Limb (tissue), 2 donors: ENCODE measurements at regions not wholly inside any gene's neighbourhood (a gene's known extent, or its start where the extent isn't known, plus 50 kb on each side); places are given as distances from the start of the nearest gene placed in this dataset.

ENCODE experiments used
- DNase-seq, 2 donors: peaks; one replicate each; pipeline ENCODE4 v3.0.0-alpha.2; 2016; ENCODE audit errors: extremely low spot score in 2 of 2

DNA sequence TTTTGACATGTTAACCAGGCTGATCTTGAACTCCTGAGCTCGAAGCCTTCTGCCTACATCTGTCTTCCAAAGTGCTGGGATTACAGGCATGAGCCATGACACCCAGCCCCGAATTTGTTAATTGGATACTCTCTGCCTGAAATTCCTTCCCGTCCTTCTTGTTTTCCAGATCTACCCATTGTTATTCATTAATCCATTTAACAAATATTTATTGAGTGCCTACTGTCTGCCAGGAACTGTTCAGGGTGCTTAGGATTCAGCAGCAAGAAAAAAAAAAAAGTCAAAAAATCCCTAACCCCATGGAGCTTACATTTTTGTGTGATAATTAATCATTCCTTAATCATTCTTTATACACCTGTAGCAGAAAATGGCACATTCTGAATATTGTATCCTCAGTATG, 206.8 kb upstream of the FOXD3 start:
- no peak for DNase-seq

DNA sequence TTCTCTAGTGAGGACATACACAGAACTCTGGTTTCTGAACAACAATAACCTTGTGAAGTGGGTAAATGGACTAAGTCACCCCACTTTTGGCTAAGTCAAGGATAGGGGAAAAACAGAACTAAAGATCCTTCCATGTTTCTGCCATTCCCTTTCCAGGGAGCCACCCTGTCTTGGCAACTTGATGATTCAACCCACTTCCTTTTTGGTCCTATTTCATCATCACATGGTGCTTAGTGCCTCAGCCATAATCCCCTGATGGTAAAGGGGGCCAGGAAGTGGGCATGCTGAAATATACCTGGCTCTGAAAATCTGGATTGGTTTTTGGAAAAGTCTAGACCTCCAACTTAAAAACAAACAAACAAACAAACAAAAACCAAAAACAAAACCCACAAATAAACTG, 206.4 kb upstream of the FOXD3 start:
- no peak for DNase-seq

DNA sequence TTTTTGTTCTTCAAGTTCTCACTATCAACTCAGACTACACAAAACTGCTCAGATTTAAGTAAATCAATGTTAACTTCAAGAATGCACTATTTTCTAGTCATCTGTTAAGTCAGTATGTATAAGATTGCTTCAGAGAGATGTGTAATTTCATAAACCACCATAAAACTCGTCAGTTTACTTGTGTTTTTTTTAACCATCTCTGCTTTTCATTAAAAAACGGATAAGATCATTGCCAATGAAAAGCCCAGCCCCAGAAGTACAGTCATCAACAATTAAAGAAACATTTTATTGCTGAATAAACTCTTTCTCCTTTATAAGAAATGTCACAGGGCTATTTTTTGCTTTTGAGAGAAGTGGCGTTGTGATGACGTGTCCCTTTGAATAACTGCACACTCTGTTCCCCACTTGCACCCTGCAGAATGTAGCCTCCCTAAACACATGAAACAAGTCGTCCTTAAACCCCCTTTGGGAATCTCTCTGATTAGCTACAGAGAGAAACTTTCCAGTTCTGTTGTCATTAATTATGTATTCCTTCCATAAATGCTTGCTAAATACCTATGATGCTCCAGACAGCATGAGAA, 202.7 kb upstream of the FOXD3 start:
- DNase-seq = no peak

DNA sequence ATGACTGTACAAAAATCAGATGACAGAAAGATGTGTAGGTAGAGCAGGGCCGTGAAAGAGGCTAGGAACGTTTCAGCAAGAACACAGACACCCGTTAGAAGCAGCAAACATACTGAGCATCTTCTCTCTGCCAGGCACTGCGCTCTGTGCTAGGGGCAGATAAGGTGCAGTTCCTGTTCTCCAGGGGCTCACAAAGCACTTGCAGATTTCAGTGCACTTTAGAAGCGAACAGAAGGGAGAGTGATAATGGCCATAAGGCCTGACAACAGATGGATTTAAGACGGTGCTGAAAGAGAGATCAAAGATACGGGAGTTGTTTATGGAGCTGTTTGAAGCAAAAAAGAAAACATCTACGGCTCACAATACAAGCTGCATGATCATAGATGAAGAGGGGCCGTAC, 200.3 kb upstream of the FOXD3 start:
- no peak for DNase-seq

DNA sequence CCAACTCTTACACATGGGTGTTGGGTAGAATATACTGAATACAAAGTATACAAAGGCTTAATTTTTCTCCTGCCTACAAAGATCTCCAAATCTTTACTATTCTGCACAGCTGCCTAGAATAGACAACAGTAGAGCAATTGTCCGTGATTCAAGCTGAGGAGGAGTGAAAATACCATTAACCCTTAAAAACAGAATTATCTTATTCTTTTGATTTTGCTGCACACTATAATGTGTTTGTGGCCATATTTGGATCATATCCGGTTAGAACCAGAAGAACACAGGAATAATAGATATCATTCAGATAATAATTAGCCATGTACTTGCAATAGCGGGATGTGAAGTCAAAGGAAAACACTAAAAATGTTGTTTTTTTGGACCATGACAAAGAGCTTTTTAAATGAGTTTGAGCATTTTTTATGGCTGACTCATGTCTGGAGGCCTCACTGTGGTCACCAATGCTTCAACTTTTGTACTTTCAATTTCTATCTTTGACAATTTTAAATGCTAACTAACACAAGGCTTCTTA, 197.6 kb upstream of the FOXD3 start:
- DNase-seq = no peak

DNA sequence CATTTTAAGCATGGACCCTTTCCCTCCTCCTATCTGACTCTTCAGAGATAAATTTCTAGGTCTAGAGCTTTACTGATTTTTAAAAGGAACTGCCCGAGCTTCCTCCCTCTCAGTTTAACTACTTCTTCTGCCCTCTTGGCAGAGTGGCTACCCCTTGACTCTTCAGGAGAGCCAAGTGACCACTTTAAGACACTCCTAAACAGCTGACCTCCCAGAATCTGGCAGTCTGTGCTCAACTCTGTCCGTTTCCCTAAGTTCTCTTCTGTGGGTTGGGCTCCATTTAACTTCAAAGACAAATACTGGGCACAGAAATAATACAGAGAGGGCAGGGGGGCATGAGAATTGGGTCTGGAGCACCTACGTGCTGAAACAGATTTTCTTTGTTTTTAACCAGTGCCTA, 196.3 kb upstream of the FOXD3 start:
- DNase-seq = no peak

DNA sequence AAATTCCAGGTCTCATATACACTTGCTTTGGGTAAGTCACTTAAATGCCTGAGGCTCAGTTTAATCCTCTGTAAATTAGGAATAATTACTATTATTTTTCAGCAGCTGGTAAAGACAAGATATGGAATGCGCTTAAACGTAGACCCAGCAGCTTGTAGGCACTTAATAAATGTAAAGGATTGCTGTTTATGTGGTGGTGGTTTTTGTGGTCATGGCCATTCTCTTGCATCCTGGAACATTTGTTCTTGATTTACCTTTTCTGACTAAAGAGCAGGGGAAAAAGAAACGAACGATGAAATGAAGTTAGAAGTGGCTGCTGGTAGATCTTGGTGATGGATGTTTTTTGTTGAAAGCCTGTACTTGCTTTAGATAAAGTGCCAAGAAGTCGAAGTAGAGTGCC, 195.0 kb upstream of the FOXD3 start:
- no peak for DNase-seq

DNA sequence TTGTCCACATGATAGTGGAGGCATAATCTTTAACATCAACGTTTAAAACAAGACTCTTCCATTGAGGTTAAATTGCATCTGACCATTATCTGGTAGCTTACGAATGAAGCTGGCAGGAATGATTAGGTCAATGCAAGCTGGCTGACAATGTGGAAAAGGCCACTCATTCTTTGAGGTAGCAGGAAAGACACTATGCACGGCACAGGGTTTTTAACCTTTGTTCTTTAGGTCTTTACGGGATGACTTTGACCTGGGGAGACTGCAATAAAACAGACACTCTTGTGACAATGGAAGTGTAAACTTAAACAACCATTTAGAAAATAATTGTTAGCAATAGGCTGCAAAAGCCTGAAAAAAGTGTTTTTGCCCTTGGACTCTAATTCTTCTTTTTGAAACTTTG, 193.8 kb upstream of the FOXD3 start:
- DNase-seq = no peak

DNA sequence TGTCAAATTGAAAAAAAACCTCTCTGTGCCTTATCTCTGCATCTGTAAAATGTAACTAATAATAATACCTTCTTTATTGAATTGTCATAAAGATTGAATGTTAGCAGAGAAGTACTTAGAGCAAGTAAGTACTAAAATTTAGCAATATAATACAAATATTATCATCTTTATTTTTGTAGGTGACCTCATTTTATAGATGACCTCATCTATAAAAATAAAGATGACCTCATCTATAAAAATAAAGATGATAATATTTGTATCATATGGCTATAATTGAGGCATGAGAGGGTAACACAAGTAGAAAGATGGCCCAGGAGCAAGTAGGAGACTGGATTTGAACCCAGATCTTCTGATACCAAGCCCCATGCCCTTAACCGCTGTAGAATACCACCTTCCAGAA, 193.2 kb upstream of the FOXD3 start:
- DNase-seq = no peak

DNA sequence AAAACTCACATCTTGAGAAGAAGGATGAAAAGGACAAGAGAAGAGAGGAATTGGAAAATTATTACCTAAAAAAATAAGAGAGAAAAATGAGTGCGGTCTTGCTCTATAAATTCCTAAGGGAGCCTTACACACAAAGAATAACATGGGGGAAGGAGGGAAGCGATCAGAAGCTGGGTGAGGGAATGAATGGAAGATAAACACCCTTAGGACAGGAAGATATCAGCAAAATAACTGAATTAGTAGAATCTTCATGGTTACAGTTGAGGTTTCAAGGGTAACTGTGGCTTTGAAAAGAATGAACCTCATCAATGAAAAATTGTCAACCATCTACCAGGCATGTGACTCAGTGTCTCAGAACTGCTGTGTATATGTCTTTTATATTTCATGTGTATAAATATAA, 192.5 kb upstream of the FOXD3 start:
- DNase-seq = no peak

DNA sequence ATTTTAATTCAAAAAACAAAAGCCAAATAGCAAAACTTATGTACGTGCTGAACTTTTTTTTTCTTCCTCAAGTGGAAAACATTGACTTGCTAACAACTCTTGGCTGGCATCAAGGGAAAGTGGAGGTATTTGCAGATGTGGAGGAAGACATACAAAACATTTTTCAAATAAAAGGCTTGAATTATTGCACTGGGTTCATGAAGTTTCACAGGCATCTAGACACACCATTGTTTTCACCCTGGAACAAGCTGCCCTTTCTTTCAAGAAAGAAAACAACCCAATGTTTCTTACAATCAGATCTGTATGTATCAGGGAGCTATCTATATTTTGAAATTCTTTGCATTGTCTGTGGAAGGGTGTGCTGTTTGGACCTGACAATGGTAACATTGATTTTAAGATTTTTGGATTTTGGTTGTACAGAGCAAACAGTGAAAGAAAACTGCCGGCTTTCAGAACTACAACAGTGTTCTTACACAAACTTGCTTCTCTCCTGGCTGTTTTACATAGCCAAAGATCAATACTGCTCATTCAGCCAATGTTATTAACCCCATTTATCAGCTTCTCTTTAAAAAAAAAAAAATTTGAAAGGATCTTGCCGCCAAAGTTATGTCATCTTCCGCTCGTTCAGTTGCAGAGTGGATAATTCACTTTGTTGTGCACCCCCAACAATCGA, 187.7 kb upstream of the FOXD3 start:
- DNase-seq = no peak

DNA sequence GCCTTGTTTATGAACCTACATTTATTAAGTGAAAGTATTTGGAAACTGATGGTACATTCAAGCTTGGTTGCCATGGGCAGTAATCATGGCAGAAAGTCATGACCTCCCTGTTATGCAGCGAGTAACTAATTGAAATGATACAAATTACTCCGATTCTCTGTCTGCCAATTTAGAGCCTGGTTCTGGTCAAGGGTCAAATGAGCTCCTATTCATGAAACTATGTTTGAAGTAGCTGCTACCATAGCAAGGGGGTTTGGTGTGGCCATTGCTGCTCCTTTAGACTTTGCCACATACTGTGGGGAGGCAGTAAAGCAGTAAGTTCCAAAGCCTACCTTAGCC, 187.2 kb upstream of the FOXD3 start:
- no peak for DNase-seq

DNA sequence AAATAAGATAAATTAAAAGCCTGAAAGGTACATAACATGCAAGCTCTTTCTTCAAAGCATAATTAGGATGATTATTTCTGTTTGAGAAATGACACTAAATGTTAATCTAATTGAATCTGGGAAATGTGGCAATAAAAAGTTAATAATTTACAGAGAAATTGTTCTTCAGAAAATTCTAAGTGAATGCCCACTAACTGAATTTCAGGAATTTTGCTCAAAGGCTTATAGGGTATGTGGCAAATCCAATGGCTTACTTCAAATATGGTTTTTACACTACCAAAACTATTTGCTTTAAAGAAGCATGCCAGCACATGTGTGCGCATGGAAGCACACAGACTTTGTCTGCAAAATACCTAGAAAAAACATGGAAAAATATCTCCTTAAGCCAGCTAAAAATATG, 186.6 kb upstream of the FOXD3 start:
- no peak for DNase-seq

DNA sequence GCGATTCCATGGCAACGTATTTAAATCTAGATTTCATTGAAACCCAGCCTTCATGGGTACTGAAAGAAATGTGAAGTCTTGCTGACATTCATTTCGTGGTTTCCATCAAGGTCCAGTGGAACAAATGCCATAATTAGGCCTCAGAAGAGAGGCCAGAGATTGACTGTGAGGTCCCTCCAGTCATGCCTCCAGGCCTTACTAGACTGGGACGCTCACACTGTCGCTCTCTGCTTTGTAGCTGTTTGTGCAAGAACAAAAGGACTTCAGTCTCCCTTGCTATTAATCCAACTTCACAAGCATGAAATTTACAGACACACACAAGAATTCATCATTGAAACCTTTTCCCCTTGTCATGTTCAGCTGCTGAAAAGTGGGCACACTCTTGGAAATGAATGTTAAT, 180.4 kb upstream of the FOXD3 start:
- no peak for DNase-seq

DNA sequence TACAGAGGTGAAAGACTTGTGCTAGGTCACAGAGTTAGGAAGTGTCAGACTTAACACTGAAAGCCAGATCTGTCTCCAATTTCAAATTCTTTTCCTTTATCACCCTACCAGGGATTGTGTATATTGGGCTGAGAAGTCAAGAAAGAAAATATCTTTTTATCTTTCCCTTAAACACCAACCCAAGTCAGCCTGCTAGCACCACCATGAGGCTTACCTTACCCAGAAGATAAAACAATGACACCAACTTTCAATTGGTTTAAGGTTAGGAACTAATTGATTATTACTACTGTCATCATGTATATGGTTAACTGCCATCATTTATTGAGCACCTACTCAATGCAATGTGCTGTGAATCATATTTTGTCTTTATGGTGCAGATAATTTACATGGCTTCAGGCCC, 178.9 kb upstream of the FOXD3 start:
- DNase-seq = no peak

DNA sequence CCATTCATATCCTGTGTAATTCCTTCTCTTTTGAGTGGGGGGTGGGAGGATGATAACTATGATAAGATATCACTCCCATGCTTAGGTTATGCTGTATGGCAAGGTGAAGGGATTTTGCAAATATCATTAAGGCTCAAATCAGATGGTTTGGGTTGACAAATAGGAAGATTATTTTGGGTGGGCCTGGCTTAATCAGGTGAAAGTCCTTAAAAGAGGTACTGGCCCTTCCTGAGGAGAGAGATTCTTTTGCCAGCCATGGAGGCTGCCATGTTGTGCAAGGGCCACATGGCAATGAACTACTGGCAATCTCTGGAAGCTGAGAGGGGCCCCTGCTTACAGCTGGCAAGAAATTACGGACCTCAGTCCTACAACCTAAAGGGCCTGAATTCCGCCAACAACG, 174.6 kb upstream of the FOXD3 start:
- DNase-seq = no peak

DNA sequence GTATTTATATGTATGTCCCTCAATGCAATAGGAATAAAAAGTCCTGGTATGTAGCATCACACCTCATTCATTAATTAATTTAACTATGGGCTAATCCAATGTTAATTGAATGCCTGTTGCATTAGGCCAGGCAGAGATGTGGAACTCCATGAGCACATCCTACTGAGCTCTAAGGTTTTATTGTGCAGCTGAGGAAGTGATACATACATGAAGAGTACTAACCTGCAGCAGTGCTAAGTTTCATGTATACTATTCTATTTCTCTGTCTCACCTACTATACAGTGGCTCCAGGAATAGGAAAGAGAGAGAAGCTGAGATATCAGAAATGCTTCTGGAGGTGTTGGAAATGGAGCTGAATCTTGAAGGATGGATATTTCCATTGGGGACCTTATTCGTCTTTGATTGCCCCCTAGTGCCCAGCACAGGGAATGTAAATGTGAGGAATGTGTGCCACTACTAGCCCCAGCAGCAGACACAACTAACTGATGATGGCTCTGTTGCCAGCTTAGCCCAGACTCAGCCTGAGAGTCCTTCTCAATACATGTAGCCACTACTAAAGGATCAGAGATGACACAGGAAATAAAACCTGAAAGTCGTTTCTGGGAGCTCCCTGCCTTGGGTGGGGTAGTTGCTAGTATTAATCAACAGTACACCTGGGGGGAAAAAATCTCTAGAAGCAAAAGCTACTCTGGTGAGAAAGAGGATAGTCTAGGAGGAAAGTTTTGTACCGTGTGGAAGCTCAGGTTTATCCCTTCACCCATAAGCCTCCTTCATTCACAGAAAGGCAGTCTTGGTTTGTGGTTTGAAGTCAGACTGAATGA, 173.3 kb upstream of the FOXD3 start:
- DNase-seq = no peak

DNA sequence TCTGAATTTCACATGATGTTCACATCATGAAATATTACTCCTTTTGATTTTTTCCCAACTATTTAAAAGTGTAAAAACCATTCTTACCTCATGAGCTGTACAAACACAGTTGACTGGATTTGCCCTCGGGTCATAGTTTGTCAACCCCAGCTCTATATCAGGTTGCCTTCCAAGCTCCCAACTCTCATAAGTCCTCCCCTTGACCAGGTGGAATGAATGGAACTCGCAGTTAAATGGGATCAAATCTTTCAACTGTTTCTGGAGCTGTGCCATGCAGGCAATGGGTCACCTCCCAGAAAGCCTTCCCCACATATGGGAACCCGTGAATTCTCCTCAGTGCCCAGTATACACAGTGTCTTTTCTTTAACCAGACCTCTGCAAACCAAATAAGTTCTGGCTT, 169.8 kb upstream of the FOXD3 start:
- DNase-seq = no peak

DNA sequence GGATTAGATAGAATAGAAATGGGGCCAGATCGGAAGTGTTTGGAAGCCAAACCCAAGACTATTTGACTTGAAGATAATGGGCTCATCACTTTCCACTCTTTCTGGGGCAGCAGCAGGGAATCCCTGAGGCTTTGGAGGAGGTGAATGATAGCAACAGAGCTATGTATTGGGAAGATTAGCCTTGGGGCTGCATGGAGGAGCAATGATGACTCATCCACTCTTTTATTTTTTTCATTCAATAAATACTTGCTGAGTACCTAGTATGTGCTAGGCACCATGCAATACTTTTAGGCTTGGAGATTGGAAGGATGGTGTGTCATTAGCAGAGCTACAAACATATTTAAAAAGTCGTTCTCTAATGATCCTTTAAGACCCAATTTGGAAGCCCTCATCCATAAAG, 166.9 kb upstream of the FOXD3 start:
- DNase-seq = no peak

DNA sequence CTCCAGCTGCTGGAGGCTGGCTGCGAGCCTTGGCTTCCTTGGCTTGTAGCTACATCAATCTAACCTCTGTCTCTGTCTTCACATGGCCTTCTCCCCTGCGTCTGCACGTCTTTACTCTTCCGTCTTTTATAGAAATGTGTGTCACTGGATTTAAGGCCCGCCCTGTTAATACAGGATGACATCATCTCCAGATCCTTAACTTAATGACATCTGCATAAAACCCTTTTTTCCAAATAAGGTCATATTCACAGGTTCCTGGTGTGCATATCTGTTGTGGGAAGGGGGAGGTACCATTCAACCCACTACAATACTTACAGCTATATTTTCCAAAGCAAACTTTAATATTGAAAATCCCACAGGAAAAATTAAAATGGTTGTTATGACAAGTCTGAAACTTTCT, 165.3 kb upstream of the FOXD3 start:
- DNase-seq = no peak

DNA sequence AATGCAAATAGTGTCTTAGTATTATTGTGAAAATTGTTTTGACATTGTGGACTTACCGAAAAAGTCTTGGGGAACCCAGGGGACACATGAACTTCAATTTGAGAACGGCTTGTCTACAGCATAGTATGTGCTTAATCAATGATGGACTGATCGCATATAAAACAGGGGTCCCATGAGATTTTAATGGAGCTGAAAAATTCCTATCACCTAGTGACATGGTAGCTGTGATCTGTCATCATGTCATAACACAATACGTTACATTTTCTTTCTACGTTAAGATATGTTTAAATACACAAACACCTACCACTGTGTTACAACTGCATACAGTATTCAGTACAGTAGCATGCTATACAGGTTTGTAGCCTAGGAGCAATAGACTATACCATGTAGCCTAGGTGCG, 153.3 kb upstream of the FOXD3 start:
- DNase-seq = no peak

DNA sequence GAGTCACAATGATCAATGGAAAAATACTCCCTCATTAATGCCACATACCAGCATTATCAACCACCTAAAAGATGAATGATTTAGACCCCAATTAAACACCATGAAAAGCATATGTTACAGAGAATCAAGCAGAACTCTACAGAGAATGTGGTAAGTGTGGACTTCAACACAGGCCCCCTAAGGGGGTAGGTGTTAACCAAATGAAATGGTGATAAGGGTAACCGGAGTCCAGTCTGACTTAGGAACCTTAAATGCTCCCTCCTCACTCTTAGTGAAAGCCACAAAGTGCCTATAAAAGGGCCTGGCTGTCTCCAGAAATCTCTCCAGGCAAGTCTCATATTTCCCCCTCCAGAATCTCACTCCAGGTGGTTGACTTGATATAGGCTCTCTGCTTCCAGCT, 149.2 kb upstream of the FOXD3 start:
- no peak for DNase-seq

DNA sequence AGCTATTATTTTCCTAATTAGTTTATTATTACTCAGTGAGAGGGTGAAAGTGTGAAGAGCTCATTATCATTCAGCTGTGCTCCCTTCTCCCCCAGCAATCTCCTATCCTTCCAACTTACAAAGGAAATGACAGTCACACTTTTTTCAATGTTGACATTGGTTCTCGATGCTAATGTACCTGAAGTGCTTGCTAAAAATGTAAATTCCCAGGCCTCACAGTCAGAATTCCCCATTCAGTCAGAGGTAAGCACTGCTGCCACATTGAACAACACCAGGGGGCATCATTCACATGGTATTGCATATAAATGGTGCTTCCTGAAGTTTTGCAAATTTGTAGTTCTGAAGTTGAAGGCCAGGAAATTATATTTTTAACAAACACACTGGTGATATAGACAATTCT, 132.7 kb upstream of the FOXD3 start:
- no peak for DNase-seq
